SU-DHL-6 (cell line): ENCODE measurements at regions not wholly inside any gene's neighbourhood (a gene's known extent, or its start where the extent isn't known, plus 50 kb on each side); places are given as distances from the start of the nearest gene placed in this dataset.

Experiments used
- H2AFZ ChIP-seq: fragments of 200-600 bp; sonication (generic); 2 replicates; pipeline ENCODE4 v1.6.1; 2014; ENCODE audit warnings: low read depth, mild to moderate bottlenecking, moderate library complexity, mixed read lengths, antibody characterized with exemption, low read length; ENCODE audit not compliant: severe bottlenecking
- H3F3A ChIP-seq: fragments of 200-600 bp; shearing (Covaris generic); 2 replicates; pipeline ENCODE4 v1.6.0; 2016; ENCODE audit warnings: antibody characterized with exemption, mild to moderate bottlenecking; ENCODE audit not compliant: insufficient read depth
- H3K27ac ChIP-seq: fragments of 200-600 bp; sonication (generic); 2 replicates; pipeline ENCODE4 v1.5.1; 2016; ENCODE audit warnings: low read depth, mild to moderate bottlenecking, low read length, moderate library complexity, mixed read lengths
- H3K27me3 ChIP-seq: fragments of 200-600 bp; sonication (generic), shearing (Covaris generic); 2 replicates; pipeline ENCODE4 v1.6.0; 2014; ENCODE audit warnings: mild to moderate bottlenecking, low read length
- H3K36me3 ChIP-seq: fragments of 200-600 bp; sonication (generic); 2 replicates; pipeline ENCODE4 v1.6.1; 2014; ENCODE audit warnings: mild to moderate bottlenecking, low read length, mixed read lengths
- H3K4me2 ChIP-seq: fragments of 300-600, 200-600 bp; shearing (Covaris generic), sonication (generic); 2 replicates; pipeline ENCODE4 v1.6.0; 2014; ENCODE audit warnings: low read length, low read depth, mild to moderate bottlenecking; ENCODE audit not compliant: poor library complexity, severe bottlenecking
- H3K4me3 ChIP-seq: fragments of 200-600 bp; sonication (generic); 2 replicates; pipeline ENCODE4 v1.5.1; 2014; ENCODE audit warnings: antibody characterized with exemption, low read length, mild to moderate bottlenecking, mixed read lengths; ENCODE audit not compliant: insufficient read depth, poor library complexity, severe bottlenecking
- H3K79me2 ChIP-seq: fragments of 200-600 bp; sonication (generic); 2 replicates; pipeline ENCODE4 v1.6.1; 2014; ENCODE audit warnings: mild to moderate bottlenecking, low read length, moderate library complexity; ENCODE audit not compliant: insufficient read depth
- H3K9ac ChIP-seq: fragments of 200-600 bp; sonication (generic); 2 replicates; pipeline ENCODE4 v1.7.0; 2014; ENCODE audit warnings: mild to moderate bottlenecking, low read length
- H3K9me2 ChIP-seq: fragments of 200-600 bp; sonication (generic); replicated peaks from 2 replicates; pipeline ENCODE4 v1.6.1; 2014; ENCODE audit warnings: low read length; ENCODE audit not compliant: insufficient read depth
- H3K9me3 ChIP-seq: fragments of 200-600 bp; sonication (generic); 2 replicates; pipeline ENCODE4 v1.6.1; 2014; ENCODE audit warnings: low read length, mixed read lengths; ENCODE audit not compliant: insufficient read depth
- H4K20me1 ChIP-seq: fragments of 200-600 bp; sonication (generic); 2 replicates; pipeline ENCODE4 v1.6.1; 2014; ENCODE audit warnings: low read depth, mild to moderate bottlenecking, antibody characterized with exemption, low read length, moderate library complexity, mixed read lengths
- CTCF ChIP-seq: fragments of 200-600 bp; sonication (generic); IDR thresholded peaks from one replicate; pipeline ENCODE4 v1.5.1; 2017; ENCODE audit warnings: antibody characterized with exemption, mild to moderate bottlenecking, low read length, moderate library complexity; ENCODE audit not compliant: insufficient read depth, poor library complexity, severe bottlenecking
- EZH2phosphoT487 ChIP-seq: fragments of 200-600 bp; sonication (generic), shearing (Covaris generic); conservative IDR thresholded peaks from 2 replicates; pipeline ENCODE4 v1.6.1; 2018; ENCODE audit warnings: mild to moderate bottlenecking, antibody characterized with exemption, low read length, moderate library complexity, mixed read lengths

- no peak overlapping the region for H3K4me2 ChIP-seq
- TF ChIP-seq EZH2phosphoT487 (no peak), CTCF (no peak)
- no peaks in the 10 kb centered on the region for H4K20me1 ChIP-seq
- H3K9me3 ChIP-seq, result no peaks in the 10 kb centered on the region
- H3K27me3 ChIP-seq, result no peaks in the 10 kb centered on the region
- no peaks in the 10 kb centered on the region for H3F3A ChIP-seq
- H3K36me3 ChIP-seq, result no peaks in the 10 kb centered on the region
- H2AFZ ChIP-seq, result no peak overlapping the region
- H3K27ac ChIP-seq, result no peak overlapping the region
- H3K9me2 ChIP-seq, result no peaks in the 10 kb centered on the region
- H3K79me2 ChIP-seq, result no peaks in the 10 kb centered on the region
- no peak overlapping the region for H3K9ac ChIP-seq
- H3K4me3 ChIP-seq, result no peak overlapping the region
Observed at GRCh38 chr9:109619310-109619709, 121.2 kb upstream of the PTPN3 start.

GRCh38 chr9:109624143-109624542, 126.0 kb upstream of the PTPN3 start:
- Histone ChIP-seq H3K36me3 (no peaks in the 10 kb centered on the region), H3K9me3 (no peaks in the 10 kb centered on the region)
- no peak for TF ChIP-seq CTCF
- no peak for TF ChIP-seq EZH2phosphoT487

GRCh38 chr9:109624896-109625295, 126.8 kb upstream of the PTPN3 start:
- H3F3A ChIP-seq, result no peaks in the 10 kb centered on the region
- H3K27me3 ChIP-seq, result no peaks in the 10 kb centered on the region
- H3K4me2 ChIP-seq, result no peak overlapping the region
- no peak for TF ChIP-seq CTCF
- no peak for TF ChIP-seq EZH2phosphoT487
- no peak overlapping the region for H3K4me3 ChIP-seq
- no peaks in the 10 kb centered on the region for H4K20me1 ChIP-seq
- H3K9ac ChIP-seq, result no peak overlapping the region
- H2AFZ ChIP-seq, result no peak overlapping the region
- H3K36me3 ChIP-seq, result no peaks in the 10 kb centered on the region
- no peaks in the 10 kb centered on the region for H3K9me2 ChIP-seq
- no peak overlapping the region for H3K27ac ChIP-seq
- no peaks in the 10 kb centered on the region for H3K79me2 ChIP-seq
- H3K9me3 ChIP-seq, result no peaks in the 10 kb centered on the region

More at GRCh38 chr9:109624143-109624542, 126.0 kb upstream of the PTPN3 start:
- H3K27me3 ChIP-seq, result no peaks in the 10 kb centered on the region
- no peak overlapping the region for H3K4me3 ChIP-seq
- H3K27ac ChIP-seq, result no peak overlapping the region
- no peak overlapping the region for H3K9ac ChIP-seq
- H3K9me2 ChIP-seq, result no peaks in the 10 kb centered on the region
- H2AFZ ChIP-seq, result no peak overlapping the region
- H3F3A ChIP-seq, result no peaks in the 10 kb centered on the region
- no peaks in the 10 kb centered on the region for H4K20me1 ChIP-seq
- H3K4me2 ChIP-seq, result no peak overlapping the region
- no peaks in the 10 kb centered on the region for H3K79me2 ChIP-seq
